GM18508 (cell line): ENCODE measurements at regions not wholly inside any gene's neighbourhood (a gene's known extent, or its start where the extent isn't known, plus 50 kb on each side); places are given as distances from the start of the nearest gene placed in this dataset.

Experiments used
- ATAC-seq: cut with Tn5 transposase; IDR thresholded peaks from one replicate; pipeline ENCODE4 v1.9.1; 2021; ENCODE audit warnings: moderate number of reproducible peaks; ENCODE audit not compliant: insufficient read depth, unreplicated experiment

DNA sequence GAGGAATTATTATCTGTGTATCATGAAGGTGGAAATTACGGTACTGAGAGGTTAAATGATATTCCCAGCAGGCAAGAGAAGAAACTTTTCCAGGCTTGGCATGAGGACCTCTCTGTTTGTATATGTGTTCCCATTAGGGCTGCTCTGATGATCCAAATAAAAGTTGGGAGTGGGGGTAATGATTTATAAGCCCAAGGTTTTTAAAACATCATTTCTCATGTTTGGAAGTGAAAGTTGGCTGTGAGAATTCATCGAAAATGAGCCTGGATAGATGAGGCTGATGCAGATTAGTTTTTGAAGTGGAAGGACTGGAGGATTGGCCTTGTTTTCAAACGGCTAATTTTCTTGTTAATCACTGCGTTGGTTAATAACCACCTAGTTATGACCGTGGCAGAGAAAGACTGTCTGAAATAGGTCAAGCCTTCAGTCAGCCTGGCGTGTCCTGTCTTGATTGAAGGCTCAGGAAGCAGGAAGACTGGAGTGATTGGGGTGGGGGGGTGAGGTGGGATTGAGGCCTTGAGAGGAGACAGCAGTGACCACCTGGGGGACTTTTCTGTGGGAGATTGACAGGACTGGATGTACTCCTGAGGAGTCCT is 391.0 kb upstream of the WWC1 start:
- no peak for ATAC-seq

GRCh38 chr5:167902298-167902697 is 389.1 kb upstream of the WWC1 start:
- no peak for ATAC-seq

DNA sequence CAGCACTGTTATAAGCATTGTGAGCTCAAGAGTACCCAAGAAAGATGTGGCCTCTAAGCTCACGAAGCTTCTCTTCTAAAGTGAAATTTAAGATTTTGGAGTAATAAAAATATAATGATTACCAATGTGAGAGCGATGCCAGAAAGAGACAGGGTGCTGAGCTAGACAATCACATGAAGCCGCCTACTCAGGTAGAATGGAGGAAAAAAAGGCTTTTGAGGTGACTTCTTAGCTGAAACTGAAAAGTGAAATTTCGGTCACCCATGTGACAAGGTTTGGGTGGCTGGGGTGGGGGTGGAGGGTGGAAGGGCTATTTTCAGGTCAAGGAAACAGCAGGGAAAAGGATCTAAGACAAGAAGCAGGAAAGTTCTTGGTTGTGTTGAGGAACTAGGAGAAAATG is 388.2 kb upstream of the WWC1 start:
- no peak for ATAC-seq

DNA sequence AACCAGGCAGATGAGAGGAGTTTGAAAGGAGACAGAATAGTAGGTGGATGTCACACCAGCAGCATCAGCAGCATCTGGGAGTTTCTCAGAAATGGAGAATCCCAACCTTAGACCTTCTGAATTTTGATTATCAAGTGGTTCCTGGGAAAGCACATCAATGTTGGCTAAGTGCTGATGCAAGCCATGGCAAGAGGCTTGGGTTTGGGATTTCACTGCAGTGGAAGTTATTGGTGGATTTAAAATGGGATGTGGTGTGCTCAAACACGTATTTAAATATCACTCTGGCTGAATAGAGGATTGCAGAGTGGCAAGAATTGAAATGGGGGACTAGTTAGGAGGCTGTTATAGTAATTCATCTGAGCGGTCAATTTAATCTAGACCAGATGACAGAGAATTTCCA is 387.8 kb upstream of the WWC1 start:
- ATAC-seq, result no peak

GRCh38 chr5:167905919-167906853 is 385.3 kb upstream of the WWC1 start:
- no peak for ATAC-seq

- no peak for ATAC-seq
Measured at GRCh38 chr5:167908606-167909005, 382.8 kb upstream of the WWC1 start.

DNA sequence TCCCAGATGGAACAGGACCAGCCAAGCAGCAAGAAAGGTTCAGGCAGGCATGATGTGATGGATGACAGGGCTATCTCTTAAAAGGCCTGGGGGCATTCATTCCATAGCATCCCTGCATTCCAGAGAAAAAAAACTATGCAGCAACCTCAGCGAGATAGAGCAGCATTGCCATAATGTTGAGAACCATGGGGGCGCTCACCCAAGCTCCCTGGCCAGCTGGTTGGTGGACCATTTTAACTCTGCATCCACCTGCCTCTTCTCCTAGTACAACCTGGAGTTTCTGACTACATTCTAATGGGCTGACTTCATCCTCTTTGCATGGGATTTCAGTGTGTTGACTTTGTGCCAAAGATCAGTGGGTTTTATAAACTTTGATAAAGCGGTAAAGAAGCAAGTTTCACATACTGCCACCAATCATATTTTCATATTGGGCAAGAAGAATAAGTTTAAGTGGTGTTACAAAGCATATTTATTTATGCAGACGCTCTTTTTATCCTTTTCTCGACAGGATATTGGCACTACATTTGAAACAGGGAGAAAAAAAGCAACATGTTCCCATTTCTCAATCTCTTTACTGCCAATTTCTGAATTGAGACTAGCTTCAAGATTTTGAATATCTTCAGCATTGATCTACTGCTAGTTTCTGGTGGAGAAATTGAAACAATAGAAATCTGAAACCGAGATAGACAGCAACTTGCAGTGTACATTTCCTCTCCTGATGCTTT is 378.3 kb upstream of the WWC1 start:
- ATAC-seq, result no peak

- ATAC-seq, result no peak
Measured at GRCh38 chr5:167915237-167915636, 376.2 kb upstream of the WWC1 start.

GRCh38 chr5:167916261-167916691 is 375.2 kb upstream of the WWC1 start:
- ATAC-seq, result no peak

- no peak for ATAC-seq
Measured at GRCh38 chr5:167916706-167917105, 374.7 kb upstream of the WWC1 start.

DNA sequence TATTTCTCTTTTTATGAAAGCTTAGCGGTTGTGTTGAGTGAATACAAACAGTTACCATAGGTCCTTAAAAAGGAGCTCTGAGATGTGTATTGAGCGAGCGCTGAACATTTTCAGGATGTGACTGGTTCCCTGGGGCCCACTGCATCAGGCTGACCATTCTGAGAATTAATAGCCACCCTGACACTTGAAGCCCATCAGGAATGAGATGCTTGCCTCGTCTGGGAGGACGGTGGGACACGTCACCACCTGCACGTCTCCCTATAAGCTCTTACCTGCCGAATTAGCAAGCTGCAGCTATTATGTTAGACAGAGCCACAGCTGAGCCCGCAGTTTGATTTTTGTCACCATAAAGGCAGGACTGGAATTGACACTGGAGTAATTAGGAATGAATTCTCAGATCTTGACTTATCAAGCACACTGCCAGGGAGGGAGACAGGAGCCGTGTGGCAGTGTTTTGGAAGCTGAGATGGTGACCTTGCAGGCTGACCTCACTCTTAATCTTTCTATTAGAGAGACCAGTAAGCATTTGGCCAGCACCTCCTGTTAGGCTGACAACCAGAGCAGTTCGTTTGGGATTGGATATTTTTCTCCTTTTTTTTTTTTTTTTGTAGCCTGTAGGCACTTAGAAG is 373.1 kb upstream of the WWC1 start:
- ATAC-seq, result no peak

- no peak for ATAC-seq
Measured at GRCh38 chr5:167918813-167919483, 372.5 kb upstream of the WWC1 start.

GRCh38 chr5:167920589-167920988 is 370.9 kb upstream of the WWC1 start:
- no peak for ATAC-seq

- ATAC-seq, result no peak
Measured at GRCh38 chr5:167921796-167922195, 369.6 kb upstream of the WWC1 start.

DNA sequence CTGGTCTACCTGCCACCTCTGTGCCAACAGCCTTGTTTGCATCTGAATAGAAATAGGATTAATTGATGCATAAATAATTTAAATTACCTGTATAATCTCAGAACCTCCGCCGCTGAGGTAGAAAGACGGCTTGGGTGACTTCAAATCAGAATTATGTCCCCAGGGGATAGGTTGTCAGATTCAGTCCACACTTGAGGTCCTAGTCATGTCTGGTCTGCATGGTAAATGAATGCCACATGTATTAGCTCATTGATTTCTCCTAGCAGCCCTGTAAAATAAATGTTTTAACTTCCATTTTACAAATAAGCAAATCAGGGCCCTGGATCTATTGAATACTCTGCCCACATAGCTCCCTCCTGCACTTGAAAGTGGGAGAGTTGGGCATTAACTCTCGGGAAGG is 368.0 kb upstream of the WWC1 start:
- no peak for ATAC-seq

GRCh38 chr5:167929841-167930240 is 361.6 kb upstream of the WWC1 start:
- ATAC-seq, result no peak

DNA sequence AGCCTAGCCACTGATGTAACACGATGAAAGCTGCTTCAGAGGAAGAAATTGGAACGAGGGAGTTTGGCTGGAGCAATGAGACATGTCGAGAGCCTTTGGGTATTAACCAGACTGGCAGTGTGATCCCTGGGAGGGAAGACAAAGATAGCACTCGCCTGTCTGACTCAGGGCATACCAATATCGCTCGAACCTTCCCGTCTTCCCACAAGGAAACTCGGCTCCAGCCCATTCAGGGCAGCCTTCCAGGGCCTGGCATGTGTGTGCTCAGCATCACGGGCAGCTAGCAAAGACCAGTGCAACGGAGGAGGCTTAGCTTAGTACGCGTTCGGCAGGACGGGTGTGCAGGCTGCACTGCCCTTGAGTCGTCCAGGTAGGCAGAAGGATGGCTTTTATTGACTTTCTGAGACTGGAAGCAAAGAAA is 356.9 kb upstream of the WWC1 start:
- no peak for ATAC-seq

GRCh38 chr5:167936022-167936421 is 355.4 kb upstream of the WWC1 start:
- ATAC-seq, result no peak

- ATAC-seq, result no peak
Measured at GRCh38 chr5:167936944-167937634, 354.4 kb upstream of the WWC1 start.

DNA sequence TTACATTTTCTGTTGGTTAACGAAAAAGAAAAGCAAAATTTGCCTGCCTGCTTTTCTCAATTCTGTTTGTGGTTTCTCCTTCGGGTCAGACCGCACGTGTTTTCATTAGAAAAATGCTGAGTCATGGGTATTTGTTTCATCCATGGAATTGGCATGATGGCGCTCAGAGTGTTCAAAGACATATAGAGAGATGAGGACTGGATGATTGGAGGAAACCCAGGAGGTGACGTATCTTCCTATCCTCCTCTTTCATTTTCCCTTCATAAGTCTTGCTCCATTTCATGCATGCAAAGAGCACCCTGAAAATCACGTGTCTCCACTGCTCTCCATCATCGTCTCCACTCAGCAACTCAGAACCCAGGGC is 353.8 kb upstream of the WWC1 start:
- no peak for ATAC-seq
